Fibroblast of mammary gland (primary cell): ENCODE measurements at regions not wholly inside any gene's neighbourhood (a gene's known extent, or its start where the extent isn't known, plus 50 kb on each side); places are given as distances from the start of the nearest gene placed in this dataset.

ENCODE experiments used
- DNase-seq: peaks from one replicate; pipeline ENCODE4 v3.0.0-alpha.2; 2010; ENCODE audit warnings: low read depth
- H3K4me3 ChIP-seq: 2 replicates; pipeline ENCODE4 v1.5.1; 2011; ENCODE audit warnings: low read depth, mild to moderate bottlenecking, low read length, moderate library complexity; ENCODE audit not compliant: control insufficient read depth
- CTCF ChIP-seq: conservative IDR thresholded peaks from 2 replicates; pipeline ENCODE4 v1.5.1; 2011; ENCODE audit warnings: low read depth, low read length, inconsistent platforms; ENCODE audit not compliant: control insufficient read depth, insufficient read depth

- DNase-seq, result no peak
- H3K4me3 ChIP-seq, result no peak overlapping the region
- no peak for TF ChIP-seq CTCF
Observed at GRCh38 chr15:70270752-70271111, 173.0 kb upstream of the TLE3 start.

- no peak overlapping the region for H3K4me3 ChIP-seq
- no peak for TF ChIP-seq CTCF
- DNase-seq, result peak; percentile 52
Observed at GRCh38 chr15:70269991-70270751, 172.5 kb upstream of the TLE3 start.

GRCh38 chr15:70269311-70269911, 171.7 kb upstream of the TLE3 start:
- DNase-seq, result no peak
- H3K4me3 ChIP-seq, result no peak overlapping the region
- TF ChIP-seq CTCF, result no peak

GRCh38 chr15:70268698-70269251, 171.1 kb upstream of the TLE3 start:
- no peak overlapping the region for H3K4me3 ChIP-seq
- no peak for DNase-seq
- no peak for TF ChIP-seq CTCF

GRCh38 chr15:70267879-70268278, 170.2 kb upstream of the TLE3 start:
- DNase-seq, result peak; percentile 77
- TF ChIP-seq CTCF, result no peak
- no peak overlapping the region for H3K4me3 ChIP-seq

- no peak for DNase-seq
- no peak overlapping the region for H3K4me3 ChIP-seq
- no peak for TF ChIP-seq CTCF
Observed at GRCh38 chr15:70267306-70267705, 169.6 kb upstream of the TLE3 start.
